Testis (tissue), 2 donors: ENCODE measurements at regions not wholly inside any gene's neighbourhood (a gene's known extent, or its start where the extent isn't known, plus 50 kb on each side); places are given as distances from the start of the nearest gene placed in this dataset.

Experiments
- POLR2A ChIP-seq: fragments of 450-650 bp; IDR thresholded peaks from one replicate; pipeline ENCODE4 v1.6.1; 2017; ENCODE audit warnings: antibody characterized with exemption, mild to moderate bottlenecking, moderate library complexity
- TF ChIP-seq, protein P1 (sequence below), 3 experiments: fragments of 450-650 bp in 2 of 3; fragments of 200-600 bp in 1 of 3; sonication (generic) in 1 of 3; IDR thresholded peaks; one replicate each; pipeline ENCODE4 v1.5.1; 2016 to 2019; ENCODE audit warnings: antibody characterized with exemption in 3 of 3, mild to moderate bottlenecking in 2 of 3, moderate library complexity in 1 of 3

DNA sequence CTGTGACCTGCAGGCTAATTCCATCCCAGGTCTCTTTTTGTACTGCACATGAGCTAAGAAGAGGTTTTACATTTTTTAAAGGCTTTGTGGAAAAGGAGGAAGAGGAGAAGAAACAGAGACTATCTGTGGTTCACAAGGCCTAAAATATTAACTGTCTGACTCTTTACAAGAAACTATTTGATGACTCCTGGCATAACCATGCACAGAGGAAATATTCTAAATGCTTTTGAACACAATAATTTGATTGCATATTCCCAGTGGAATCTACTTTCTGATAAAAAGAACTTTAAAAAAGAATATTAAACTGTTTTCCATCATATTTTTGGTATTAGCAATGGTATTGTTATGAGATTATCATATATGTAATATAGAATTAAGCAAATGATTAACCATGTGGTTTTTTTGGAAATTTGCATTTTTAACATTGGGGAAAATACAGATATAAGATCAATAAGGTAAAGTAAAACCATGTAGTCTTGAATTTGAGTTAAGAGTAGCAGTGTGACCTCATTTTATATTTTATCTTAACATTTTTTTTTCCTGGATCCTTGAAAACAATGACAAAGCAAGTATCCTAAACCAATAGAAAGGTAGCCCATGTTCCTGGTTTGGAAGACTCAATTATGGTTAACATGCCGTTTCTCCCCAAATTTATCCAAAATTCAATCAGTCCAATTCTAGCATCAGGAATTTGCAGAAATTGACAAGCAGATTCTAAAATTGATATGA lies 251.0 kb downstream of the UQCRFS1 start:
- TF ChIP-seq, protein P1, sequence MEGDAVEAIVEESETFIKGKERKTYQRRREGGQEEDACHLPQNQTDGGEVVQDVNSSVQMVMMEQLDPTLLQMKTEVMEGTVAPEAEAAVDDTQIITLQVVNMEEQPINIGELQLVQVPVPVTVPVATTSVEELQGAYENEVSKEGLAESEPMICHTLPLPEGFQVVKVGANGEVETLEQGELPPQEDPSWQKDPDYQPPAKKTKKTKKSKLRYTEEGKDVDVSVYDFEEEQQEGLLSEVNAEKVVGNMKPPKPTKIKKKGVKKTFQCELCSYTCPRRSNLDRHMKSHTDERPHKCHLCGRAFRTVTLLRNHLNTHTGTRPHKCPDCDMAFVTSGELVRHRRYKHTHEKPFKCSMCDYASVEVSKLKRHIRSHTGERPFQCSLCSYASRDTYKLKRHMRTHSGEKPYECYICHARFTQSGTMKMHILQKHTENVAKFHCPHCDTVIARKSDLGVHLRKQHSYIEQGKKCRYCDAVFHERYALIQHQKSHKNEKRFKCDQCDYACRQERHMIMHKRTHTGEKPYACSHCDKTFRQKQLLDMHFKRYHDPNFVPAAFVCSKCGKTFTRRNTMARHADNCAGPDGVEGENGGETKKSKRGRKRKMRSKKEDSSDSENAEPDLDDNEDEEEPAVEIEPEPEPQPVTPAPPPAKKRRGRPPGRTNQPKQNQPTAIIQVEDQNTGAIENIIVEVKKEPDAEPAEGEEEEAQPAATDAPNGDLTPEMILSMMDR (IDR thresholded peaks at IDR 0.05), result no peak
- TF ChIP-seq POLR2A, result no peak
